Endothelial cell of umbilical vein (primary cell): ENCODE measurements at regions not wholly inside any gene's neighbourhood (a gene's known extent, or its start where the extent isn't known, plus 50 kb on each side); places are given as distances from the start of the nearest gene placed in this dataset.

Experiments used
- BruUV-seq: library from RNA; stranded (reverse); fragments of 400-500 nt; replicated peaks from 2 replicates; lab custom pipeline; 2021; lab: Mats Ljungman, UMichigan
- CTCF ChIA-PET: fragments of 300-600, 350-600 bp; sonication (Branson Sonifier 250); formaldehyde crosslinking; loops from one replicate; lab custom pipeline; 2021; ENCODE audit warnings: antibody characterized with exemption, inconsistent platforms; lab: Charles Lee
- POLR2A ChIA-PET: fragments of 300-600, 350-600 bp; sonication (Branson Sonifier 250); formaldehyde crosslinking; loops from one replicate; lab custom pipeline; 2021; ENCODE audit warnings: antibody characterized with exemption, inconsistent platforms; lab: Charles Lee
- DNase-seq: peaks from one replicate; pipeline ENCODE4 v3.0.0-alpha.2; 2011; ENCODE audit warnings: low read depth, low spot score
- FAIRE-seq: peaks from 2 replicates; lab custom pipeline; 2011; peaks lifted over from hg19 to GRCh38; lab: Jason Lieb, UNC
- H2AFZ ChIP-seq: 2 replicates; pipeline ENCODE4 v1.6.0; 2012; ENCODE audit warnings: low read depth, low read length, control low read depth, inconsistent platforms
- H3K27ac ChIP-seq: 2 replicates; pipeline ENCODE4 v1.5.1; 2011; ENCODE audit warnings: low read depth, mild to moderate bottlenecking, control low read depth, low read length, moderate library complexity; ENCODE audit not compliant: insufficient read depth
- H3K27me3 ChIP-seq, 2 experiments: 2 replicates each; pipeline versions ENCODE4 v1.6.0 to v1.6.1; 2011; ENCODE audit warnings: low read length in 2 of 2, mixed read lengths in 1 of 2; ENCODE audit not compliant: control insufficient read depth in 2 of 2, insufficient read depth in 2 of 2
- H3K36me3 ChIP-seq, 2 experiments: 2 replicates in 1 of 2; 3 replicates in 1 of 2; pipeline ENCODE4 v1.5.1; 2011; ENCODE audit warnings: low read length in 2 of 2, mild to moderate bottlenecking in 1 of 2, moderate library complexity in 1 of 2; ENCODE audit not compliant: control insufficient read depth in 2 of 2, insufficient read depth in 2 of 2; ENCODE audit errors: extremely low read depth in 1 of 2
- H3K4me1 ChIP-seq: 3 replicates; pipeline ENCODE4 v1.5.1; 2011; ENCODE audit warnings: mild to moderate bottlenecking, low read length; ENCODE audit not compliant: control insufficient read depth, insufficient read depth; ENCODE audit errors: extremely low read depth
- H3K4me2 ChIP-seq: 2 replicates; pipeline ENCODE4 v1.6.1; 2011; ENCODE audit warnings: low read length, control low read depth, mixed read lengths; ENCODE audit not compliant: insufficient read depth
- H3K4me3 ChIP-seq, 3 experiments: fragments of 200-600 bp in 1 of 3; sonication (generic), shearing (Covaris generic) in 1 of 3; replicated peaks in 1 of 3; 2 replicates each; pipeline ENCODE4 v1.5.1; 2011 to 2016; ENCODE audit warnings: control low read depth in 3 of 3, low read length in 3 of 3, mild to moderate bottlenecking in 2 of 3, inconsistent platforms in 1 of 3, low read depth in 1 of 3, moderate library complexity in 1 of 3; ENCODE audit not compliant: insufficient read depth in 1 of 3
- H3K79me2 ChIP-seq: 2 replicates; pipeline ENCODE4 v1.6.0; 2012; ENCODE audit warnings: low read length, inconsistent platforms; ENCODE audit not compliant: control insufficient read depth, insufficient read depth
- H3K9ac ChIP-seq: replicated peaks from 2 replicates; pipeline ENCODE3; 2011; ENCODE audit warnings: low read length, control low read depth; ENCODE audit not compliant: insufficient read depth; ENCODE audit errors: extremely low read depth
- H3K9me1 ChIP-seq: replicated peaks from 3 replicates; pipeline ENCODE4 v1.6.0; 2011; ENCODE audit warnings: mild to moderate bottlenecking, low read length; ENCODE audit not compliant: control insufficient read depth, insufficient read depth; ENCODE audit errors: extremely low read depth
- H3K9me3 ChIP-seq: replicated peaks from 2 replicates; pipeline ENCODE4 v1.5.1; 2012; ENCODE audit warnings: low read length, inconsistent platforms; ENCODE audit not compliant: control insufficient read depth, insufficient read depth
- H4K20me1 ChIP-seq: replicated peaks from 2 replicates; pipeline ENCODE3; 2011; ENCODE audit warnings: mild to moderate bottlenecking, low read length; ENCODE audit not compliant: control insufficient read depth, insufficient read depth; ENCODE audit errors: extremely low read depth
- EZH2 ChIP-seq: IDR thresholded peaks from 2 replicates; pipeline ENCODE4 v1.6.1; 2012; ENCODE audit warnings: borderline replicate concordance, low read depth, mild to moderate bottlenecking, moderate library complexity, low read length, inconsistent platforms; ENCODE audit not compliant: severe bottlenecking
- FOS ChIP-seq: IDR thresholded peaks from 2 replicates; pipeline ENCODE4 v1.6.1; 2011; ENCODE audit warnings: mild to moderate bottlenecking, low read length, moderate library complexity, borderline replicate concordance; ENCODE audit not compliant: insufficient read depth
- GATA2 ChIP-seq: IDR thresholded peaks from 2 replicates; pipeline ENCODE4 v1.7.0; 2011; ENCODE audit warnings: low read depth, mild to moderate bottlenecking, moderate library complexity, mixed read lengths, low read length; ENCODE audit not compliant: insufficient read length, insufficient read depth
- JUN ChIP-seq: IDR thresholded peaks from 2 replicates; pipeline ENCODE4 v1.6.1; 2011; ENCODE audit warnings: borderline replicate concordance, low read depth; ENCODE audit not compliant: insufficient read length, insufficient read depth
- MYC ChIP-seq: IDR thresholded peaks from one replicate; pipeline ENCODE4 v1.6.1; 2011; ENCODE audit warnings: mild to moderate bottlenecking, low read depth, low read length
- POLR2A ChIP-seq: IDR thresholded peaks from 2 replicates; pipeline ENCODE4 v1.6.1; 2012; ENCODE audit warnings: low read depth, mild to moderate bottlenecking, control low read depth, low read length
- POLR2AphosphoS5 ChIP-seq: IDR thresholded peaks from 2 replicates; pipeline ENCODE4 v1.6.1; 2012; ENCODE audit warnings: low read depth, mild to moderate bottlenecking, control low read depth, low read length, moderate library complexity; ENCODE audit not compliant: insufficient read depth
- dilution Hi-C: fragments of 300-500 bp; cut with MboI; formaldehyde crosslinking; loops from one replicate; pipeline ENCODE4 v1.15.0; 2019; ENCODE audit warnings: low sequenced_read_pairs; ENCODE audit not compliant: extremely low pct_ligation_motif_present
- intact Hi-C: fragments of 100-400 bp; cut with micrococcal nuclease; formaldehyde crosslinking; loops from one replicate; pipeline ENCODE4 v1.10.0; 2022
- TF ChIP-seq, protein P1 (sequence below), 2 donors: IDR thresholded peaks; 1 replicate in 1 of 2; 2 replicates in 1 of 2; pipeline ENCODE4 v1.5.1; 2011; ENCODE audit warnings: low read length in 2 of 2, mild to moderate bottlenecking in 2 of 2, moderate library complexity in 2 of 2, control low read depth in 1 of 2, inconsistent platforms in 1 of 2, low read depth in 1 of 2; ENCODE audit not compliant: insufficient read depth in 1 of 2; ENCODE audit errors: extremely low read depth in 1 of 2
- TF ChIP-seq, protein P2 (sequence below): IDR thresholded peaks from 2 replicates; pipeline ENCODE4 v1.6.1; 2011; ENCODE audit not compliant: insufficient read depth, insufficient read length

DNA sequence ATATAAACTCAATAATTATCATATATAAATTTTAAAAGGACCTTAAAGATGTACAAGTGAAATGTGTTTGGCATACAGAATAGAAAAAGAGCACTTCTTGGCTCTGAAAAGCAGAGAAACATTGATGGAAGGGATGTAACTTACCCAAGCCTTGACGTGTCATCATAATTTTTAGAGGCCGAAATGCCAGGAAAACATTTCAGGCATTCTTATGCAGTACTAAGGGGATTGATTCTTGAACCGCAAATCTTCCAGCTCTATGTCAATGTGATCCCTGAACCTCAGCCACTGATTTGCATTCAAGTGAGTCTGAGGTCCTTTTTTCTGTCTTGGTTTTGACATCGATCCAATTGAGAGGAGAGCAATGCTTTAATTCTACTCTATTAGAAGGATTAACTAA lies 97.8 kb downstream of the CLDN1 start:
- intact Hi-C loops = no loop called here
- Histone ChIP-seq H3K9ac (no peak overlapping the region), H3K27ac (no peak overlapping the region), H3K4me3 (no peak overlapping the region), H3K4me2 (no peak overlapping the region), H3K36me3 (no peaks in the 10 kb centered on the region), H3K27me3 (no peaks in the 10 kb centered on the region), H3K79me2 (no peaks in the 10 kb centered on the region), H3K9me1 (no peaks in the 10 kb centered on the region), H3K4me1 (peaks cover 4% of the 10 kb centered on the region), H2AFZ (no peak overlapping the region), H3K9me3 (no peaks in the 10 kb centered on the region), H4K20me1 (no peaks in the 10 kb centered on the region)
- no peak for FAIRE-seq
- ChIA-PET POLR2A (no interaction called here), CTCF (interaction anchor here (0.7 to 7.3 kb wide), 40 partner anchors 9 to 826 kb away, joined by 3 to 167 read pairs (median 4); partner anchors contain the start of genes CLDN1 and P3H2)
- dilution Hi-C loops = loop anchor here (25.0 kb wide), 1 partner anchor 262 kb away; no protein-coding TSS in a partner anchor
- no TSS peak for BruUV-seq
- no peak for DNase-seq
- TF ChIP-seq GATA2 (no peak), POLR2AphosphoS5 (no peak)
- TF ChIP-seq, protein P1, sequence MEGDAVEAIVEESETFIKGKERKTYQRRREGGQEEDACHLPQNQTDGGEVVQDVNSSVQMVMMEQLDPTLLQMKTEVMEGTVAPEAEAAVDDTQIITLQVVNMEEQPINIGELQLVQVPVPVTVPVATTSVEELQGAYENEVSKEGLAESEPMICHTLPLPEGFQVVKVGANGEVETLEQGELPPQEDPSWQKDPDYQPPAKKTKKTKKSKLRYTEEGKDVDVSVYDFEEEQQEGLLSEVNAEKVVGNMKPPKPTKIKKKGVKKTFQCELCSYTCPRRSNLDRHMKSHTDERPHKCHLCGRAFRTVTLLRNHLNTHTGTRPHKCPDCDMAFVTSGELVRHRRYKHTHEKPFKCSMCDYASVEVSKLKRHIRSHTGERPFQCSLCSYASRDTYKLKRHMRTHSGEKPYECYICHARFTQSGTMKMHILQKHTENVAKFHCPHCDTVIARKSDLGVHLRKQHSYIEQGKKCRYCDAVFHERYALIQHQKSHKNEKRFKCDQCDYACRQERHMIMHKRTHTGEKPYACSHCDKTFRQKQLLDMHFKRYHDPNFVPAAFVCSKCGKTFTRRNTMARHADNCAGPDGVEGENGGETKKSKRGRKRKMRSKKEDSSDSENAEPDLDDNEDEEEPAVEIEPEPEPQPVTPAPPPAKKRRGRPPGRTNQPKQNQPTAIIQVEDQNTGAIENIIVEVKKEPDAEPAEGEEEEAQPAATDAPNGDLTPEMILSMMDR (IDR thresholded peaks at IDR 0.05; ENCODE audit: extremely low read depth in 1 of 2, insufficient read depth in 1 of 2, low read depth in 1 of 2, low read length in 2 of 2) = no peak

DNA sequence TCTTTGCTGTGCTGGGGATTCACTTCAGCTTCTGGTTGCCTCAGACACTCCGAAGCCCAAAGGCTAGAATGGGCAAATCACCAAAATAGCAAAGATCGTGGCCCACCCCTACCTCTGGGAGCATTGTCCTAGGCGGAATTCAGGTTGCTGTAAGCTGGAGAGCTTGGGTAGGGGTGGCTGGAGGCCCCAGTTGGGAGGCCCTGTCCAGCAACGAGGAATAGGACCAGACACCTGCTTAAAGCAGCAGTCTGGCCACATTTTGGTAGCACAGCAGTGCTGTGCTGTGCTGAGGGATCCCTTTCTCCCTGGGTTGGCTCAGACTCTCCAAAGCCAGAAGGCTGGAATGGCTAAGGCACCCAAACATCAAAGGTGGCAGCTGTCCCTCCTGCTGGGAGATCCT lies 99.3 kb downstream of the CLDN1 start:
- no peak for DNase-seq
- Histone ChIP-seq H3K9me3 (no peaks in the 10 kb centered on the region), H3K9me1 (no peaks in the 10 kb centered on the region), H3K27me3 (no peaks in the 10 kb centered on the region), H3K36me3 (no peaks in the 10 kb centered on the region), H3K4me3 (no peak overlapping the region), H3K79me2 (no peaks in the 10 kb centered on the region), H3K9ac (no peak overlapping the region), H3K4me2 (no peak overlapping the region), H2AFZ (no peak overlapping the region), H4K20me1 (no peaks in the 10 kb centered on the region), H3K4me1 (peaks cover under 1% of the 10 kb centered on the region), H3K27ac (no peak overlapping the region)
- BruUV-seq = no TSS peak
- POLR2A ChIA-PET = no interaction called here
- dilution Hi-C loops (loop anchor here (25.0 kb wide), 1 partner anchor 261 kb away; no protein-coding TSS in a partner anchor), intact Hi-C loops (no loop called here)
- TF ChIP-seq POLR2A (no peak), FOS (no peak), GATA2 (no peak), EZH2 (no peak), POLR2AphosphoS5 (no peak), JUN (no peak), MYC (no peak)
- TF ChIP-seq, protein P1 (IDR thresholded peaks at IDR 0.05; ENCODE audit: extremely low read depth in 1 of 2, insufficient read depth in 1 of 2, low read depth in 1 of 2, low read length in 2 of 2) = no peak
- TF ChIP-seq, protein P2, sequence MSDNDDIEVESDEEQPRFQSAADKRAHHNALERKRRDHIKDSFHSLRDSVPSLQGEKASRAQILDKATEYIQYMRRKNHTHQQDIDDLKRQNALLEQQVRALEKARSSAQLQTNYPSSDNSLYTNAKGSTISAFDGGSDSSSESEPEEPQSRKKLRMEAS = no peak
- no peak for FAIRE-seq
- CTCF ChIA-PET = interaction anchor here (1.1 to 7.3 kb wide), 8 partner anchors 10 to 261 kb away, joined by 3 to 167 read pairs (median 4); partner anchors contain the start of gene CLDN1
